Progenitor cell of endocrine pancreas (in vitro differentiated cells): ENCODE measurements at regions not wholly inside any gene's neighbourhood (a gene's known extent, or its start where the extent isn't known, plus 50 kb on each side); places are given as distances from the start of the nearest gene placed in this dataset.
"Not testable (repeated sequence)": the region's sequence is repeated elsewhere in the genome, so short reads cannot be mapped to it uniquely, and the experiment has no call there.

Experiments
- DNase-seq: peaks from one replicate; pipeline ENCODE4 v3.0.0; 2021; ENCODE audit warnings: low spot score; ENCODE audit not compliant: unreplicated experiment
- H3K27ac Mint-ChIP-seq: 2 replicates; pipeline ENCODE4 v1.8.0; 2021; ENCODE audit warnings: mild to moderate bottlenecking, moderate library complexity, mixed read lengths
- H3K27me3 Mint-ChIP-seq: 2 replicates; pipeline ENCODE4 v1.8.0; 2021; ENCODE audit warnings: mixed read lengths
- H3K36me3 Mint-ChIP-seq: 2 replicates; pipeline ENCODE4 v1.8.0; 2022; ENCODE audit warnings: mixed read lengths; ENCODE audit not compliant: insufficient read depth
- H3K4me1 Mint-ChIP-seq: 2 replicates; pipeline ENCODE4 v1.8.0; 2021; ENCODE audit warnings: low read depth, mixed read lengths
- H3K4me3 Mint-ChIP-seq: 2 replicates; pipeline ENCODE4 v1.8.0; 2021; ENCODE audit warnings: low read depth, mild to moderate bottlenecking, moderate library complexity, mixed read lengths
- H3K9me3 Mint-ChIP-seq: 2 replicates; pipeline ENCODE4 v1.8.0; 2021; ENCODE audit warnings: low read depth, mixed read lengths
- TF ChIP-seq, protein P1 (sequence below): fragments of 200-600 bp; sonication (generic); IDR thresholded peaks from one replicate; pipeline ENCODE4 v1.5.0; 2021; ENCODE audit warnings: antibody characterized with exemption, mild to moderate bottlenecking; ENCODE audit not compliant: unreplicated experiment

DNA sequence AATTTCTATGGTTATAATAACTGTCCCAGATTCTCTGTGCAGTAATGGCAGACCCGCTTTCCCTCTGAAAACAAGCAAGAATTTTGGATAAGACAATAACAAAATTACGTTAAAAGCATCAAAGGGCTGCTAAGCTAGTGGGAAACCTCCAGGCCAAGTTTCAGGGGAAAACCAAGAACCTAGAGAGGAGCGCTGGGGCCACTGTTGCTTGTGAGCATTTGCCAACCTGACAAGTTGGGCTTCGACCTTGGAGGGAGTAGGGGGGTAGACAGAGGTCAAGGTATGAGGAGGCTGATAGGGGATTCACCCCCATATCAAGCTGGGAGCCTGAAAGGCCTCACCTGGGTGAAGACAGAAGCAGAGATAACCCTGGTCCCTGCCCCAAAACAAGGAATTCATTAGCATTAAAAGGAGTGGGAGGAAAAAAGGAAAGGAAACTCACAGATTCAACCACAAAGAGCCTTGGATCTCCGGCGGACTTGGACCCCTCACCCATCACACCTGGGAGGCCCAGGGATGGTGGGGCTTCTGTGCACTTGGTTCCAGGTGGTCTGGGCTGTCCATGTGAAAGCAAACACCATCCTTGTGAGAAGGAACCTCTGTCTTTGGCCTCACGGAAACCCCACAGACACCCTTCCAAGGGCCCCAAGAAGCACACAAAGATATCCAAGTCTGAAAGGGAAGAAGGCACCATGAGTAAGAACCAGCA lies 259.9 kb downstream of the GOLGA6L6 start:
- H3K4me1 Mint-ChIP-seq, DNase-seq, H3K27me3 Mint-ChIP-seq, H3K9me3 Mint-ChIP-seq, H3K4me3 Mint-ChIP-seq, H3K27ac Mint-ChIP-seq, H3K36me3 Mint-ChIP-seq: not testable (repeated sequence)

DNA sequence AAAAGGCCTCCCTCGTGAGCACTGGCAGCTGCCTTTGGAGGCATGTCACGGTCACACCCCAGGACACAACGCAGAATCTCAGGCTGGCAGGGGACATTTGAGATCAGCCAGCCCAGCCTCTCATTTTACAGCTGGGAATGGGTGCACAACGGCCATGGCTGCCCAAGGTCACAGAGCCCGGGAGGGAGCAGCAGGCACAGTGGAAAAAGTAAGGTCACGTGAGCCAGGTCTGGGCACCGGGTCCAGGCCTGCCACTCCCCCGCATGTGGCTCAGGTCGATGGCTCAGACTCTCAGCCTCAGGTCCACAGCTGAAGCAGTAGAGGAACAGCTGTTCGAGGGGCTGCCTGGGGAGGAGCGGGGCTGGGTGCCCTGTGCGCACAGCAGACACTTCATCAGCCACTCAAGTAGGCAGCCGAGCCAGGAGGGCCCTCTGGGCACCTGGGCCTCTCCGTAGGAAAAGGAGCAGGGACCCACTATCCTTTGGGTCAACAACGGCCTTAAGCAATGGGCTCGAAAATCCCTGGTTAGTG lies 260.6 kb downstream of the GOLGA6L6 start:
- no peaks in the 10 kb centered on the region for H3K36me3 Mint-ChIP-seq
- no peaks in the 10 kb centered on the region for H3K4me1 Mint-ChIP-seq
- H3K4me3 Mint-ChIP-seq, result no peak overlapping the region
- DNase-seq, result no peak
- no peaks in the 10 kb centered on the region for H3K27me3 Mint-ChIP-seq
- TF ChIP-seq, protein P1, sequence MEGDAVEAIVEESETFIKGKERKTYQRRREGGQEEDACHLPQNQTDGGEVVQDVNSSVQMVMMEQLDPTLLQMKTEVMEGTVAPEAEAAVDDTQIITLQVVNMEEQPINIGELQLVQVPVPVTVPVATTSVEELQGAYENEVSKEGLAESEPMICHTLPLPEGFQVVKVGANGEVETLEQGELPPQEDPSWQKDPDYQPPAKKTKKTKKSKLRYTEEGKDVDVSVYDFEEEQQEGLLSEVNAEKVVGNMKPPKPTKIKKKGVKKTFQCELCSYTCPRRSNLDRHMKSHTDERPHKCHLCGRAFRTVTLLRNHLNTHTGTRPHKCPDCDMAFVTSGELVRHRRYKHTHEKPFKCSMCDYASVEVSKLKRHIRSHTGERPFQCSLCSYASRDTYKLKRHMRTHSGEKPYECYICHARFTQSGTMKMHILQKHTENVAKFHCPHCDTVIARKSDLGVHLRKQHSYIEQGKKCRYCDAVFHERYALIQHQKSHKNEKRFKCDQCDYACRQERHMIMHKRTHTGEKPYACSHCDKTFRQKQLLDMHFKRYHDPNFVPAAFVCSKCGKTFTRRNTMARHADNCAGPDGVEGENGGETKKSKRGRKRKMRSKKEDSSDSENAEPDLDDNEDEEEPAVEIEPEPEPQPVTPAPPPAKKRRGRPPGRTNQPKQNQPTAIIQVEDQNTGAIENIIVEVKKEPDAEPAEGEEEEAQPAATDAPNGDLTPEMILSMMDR, result no peak
- H3K27ac Mint-ChIP-seq, result no peak overlapping the region
- no peaks in the 10 kb centered on the region for H3K9me3 Mint-ChIP-seq

DNA sequence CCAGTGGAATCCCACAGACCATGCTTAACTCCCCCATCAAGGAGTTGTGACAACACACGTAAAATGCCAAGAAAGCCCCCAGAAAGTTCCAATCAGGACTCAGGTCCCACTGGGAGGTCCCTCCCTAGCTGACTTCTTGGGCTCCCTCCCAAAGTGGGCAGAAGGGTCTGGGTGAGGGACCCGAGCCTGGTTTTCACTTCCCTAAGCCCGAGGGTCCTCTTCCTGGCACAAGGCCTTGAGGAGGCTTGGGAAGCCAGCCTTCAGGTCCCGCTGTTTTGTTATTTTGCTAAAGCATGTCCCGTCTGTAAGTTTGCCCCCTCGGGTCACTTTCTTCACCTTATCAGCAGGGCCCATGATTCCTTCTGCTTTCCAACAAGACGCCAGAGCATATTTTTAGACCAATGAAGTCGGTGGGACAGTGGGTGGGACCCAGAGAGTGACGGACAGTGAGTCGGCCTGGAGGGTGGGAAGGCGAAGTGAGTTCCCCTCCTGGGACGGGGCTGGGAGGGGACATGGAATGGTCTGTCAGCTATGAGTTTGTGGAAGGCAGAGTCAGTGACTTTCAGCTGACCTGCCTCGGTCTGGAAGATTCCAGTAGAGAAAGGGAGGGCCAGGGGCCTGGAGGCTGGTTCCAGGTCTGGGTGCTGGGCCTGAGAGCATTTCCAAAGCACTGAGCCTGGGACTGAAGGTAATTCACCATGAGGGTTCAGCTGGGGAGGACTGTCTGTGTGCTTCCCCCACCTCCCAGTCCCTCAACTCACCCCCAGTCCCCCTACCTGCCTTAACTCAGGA lies 261.3 kb downstream of the GOLGA6L6 start:
- not testable (repeated sequence) for DNase-seq, H3K36me3 Mint-ChIP-seq, H3K27me3 Mint-ChIP-seq, H3K4me1 Mint-ChIP-seq, H3K9me3 Mint-ChIP-seq, H3K4me3 Mint-ChIP-seq, H3K27ac Mint-ChIP-seq

DNA sequence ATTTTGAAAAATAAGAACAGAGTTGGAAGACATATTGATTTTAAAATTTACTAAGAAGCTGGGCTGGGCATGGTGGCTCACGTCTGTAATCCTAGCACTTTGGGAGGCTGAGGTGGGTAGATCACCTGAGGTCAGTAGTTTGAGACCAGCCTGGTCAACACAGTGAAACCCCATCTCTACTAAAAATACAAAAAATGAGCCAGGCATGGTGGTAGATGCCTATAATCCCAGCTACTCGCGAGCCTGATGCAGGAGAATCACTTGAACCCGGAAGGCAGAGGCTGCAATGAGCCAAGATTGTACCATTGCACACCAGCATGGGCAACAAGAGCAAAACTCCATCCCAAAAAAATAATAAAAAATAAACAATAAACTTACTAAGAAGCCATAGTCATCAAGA lies 262.5 kb downstream of the GOLGA6L6 start:
- not testable (repeated sequence) for H3K27ac Mint-ChIP-seq, H3K36me3 Mint-ChIP-seq

DNA sequence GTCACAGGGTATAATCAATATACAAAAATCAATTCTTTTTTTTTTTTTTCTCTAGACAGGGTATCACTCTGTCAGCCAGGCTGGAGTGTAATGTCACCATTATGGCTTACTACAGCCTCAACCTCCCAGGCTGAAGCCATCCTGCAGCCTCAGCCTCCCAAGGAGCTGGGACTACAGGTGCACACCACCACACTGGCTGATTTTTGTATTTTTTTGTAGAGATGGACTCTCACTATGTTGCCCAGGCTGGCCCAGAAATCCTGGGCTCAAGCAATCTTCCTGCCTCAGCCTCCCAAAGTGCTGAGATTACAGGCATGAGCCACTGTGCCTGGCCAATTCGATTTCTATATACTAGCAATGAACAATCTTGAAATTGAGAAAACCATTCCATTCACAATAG lies 263.2 kb downstream of the GOLGA6L6 start:
- not testable (repeated sequence) for H3K27ac Mint-ChIP-seq, H3K4me3 Mint-ChIP-seq, H3K36me3 Mint-ChIP-seq, H3K27me3 Mint-ChIP-seq, H3K4me1 Mint-ChIP-seq, DNase-seq, H3K9me3 Mint-ChIP-seq

More for the DNA sequence above, 262.5 kb downstream of the GOLGA6L6 start:
- H3K27me3 Mint-ChIP-seq, H3K4me3 Mint-ChIP-seq, H3K9me3 Mint-ChIP-seq, H3K4me1 Mint-ChIP-seq, DNase-seq: not testable (repeated sequence)

DNA sequence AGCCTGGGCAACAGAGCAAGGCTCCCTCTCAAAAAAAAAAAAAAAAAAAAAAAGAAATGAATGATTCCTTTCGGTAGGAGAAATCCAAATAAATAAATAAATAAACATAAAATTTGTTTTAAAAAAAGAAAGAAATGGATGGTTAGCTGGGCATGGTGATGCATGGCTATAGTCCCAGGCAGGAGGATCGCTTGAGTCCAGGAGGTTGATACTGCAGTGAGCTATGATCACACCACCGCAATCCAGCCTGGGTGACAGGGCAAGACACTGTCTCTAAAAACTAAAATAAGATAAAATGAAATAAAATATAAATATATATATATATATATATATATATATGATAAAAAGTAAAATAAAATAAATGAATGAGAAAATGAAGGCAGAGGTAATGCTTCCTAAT lies 264.1 kb downstream of the GOLGA6L6 start:
- not testable (repeated sequence) for H3K4me3 Mint-ChIP-seq, H3K4me1 Mint-ChIP-seq, H3K9me3 Mint-ChIP-seq, DNase-seq, H3K27ac Mint-ChIP-seq, H3K36me3 Mint-ChIP-seq, H3K27me3 Mint-ChIP-seq

DNA sequence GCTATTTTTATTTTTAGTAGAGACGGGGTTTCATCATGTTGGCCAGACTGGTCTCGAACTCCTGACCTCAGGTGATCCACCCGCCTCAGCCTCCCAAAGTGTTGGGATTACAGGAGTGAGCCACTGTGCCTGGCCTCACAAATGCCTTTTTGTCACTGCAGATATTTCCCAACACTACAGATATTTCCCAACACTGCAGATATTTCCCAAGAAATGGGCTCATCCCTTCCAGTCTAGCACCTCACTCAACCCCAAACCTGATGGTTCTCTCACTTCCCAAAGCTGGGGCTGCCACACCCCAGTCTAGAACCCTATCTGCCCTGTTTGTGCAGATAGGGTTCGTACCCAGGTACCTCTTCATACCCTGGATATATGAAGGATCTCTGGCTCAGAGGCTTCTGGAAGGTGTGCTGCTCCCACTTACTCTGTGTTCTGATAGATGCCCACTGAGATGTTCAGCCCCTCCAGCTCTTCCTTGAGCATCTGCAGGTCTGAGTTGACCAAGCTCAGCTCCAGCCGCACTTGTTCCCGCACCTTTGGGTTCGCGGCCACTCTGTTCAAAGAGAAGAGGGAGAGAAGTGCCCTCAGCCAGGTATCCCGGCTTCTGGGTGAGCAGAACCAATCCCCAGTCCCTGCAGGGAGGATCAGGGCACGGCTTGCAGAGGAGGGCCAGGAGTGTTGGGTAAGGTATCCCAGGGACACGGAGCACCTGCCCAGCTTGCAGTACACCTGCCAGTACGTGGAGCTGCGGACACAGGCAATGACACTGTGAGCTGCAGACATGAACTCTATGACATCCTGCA lies 265.1 kb downstream of the GOLGA6L6 start:
- not testable (repeated sequence) for H3K4me3 Mint-ChIP-seq

DNA sequence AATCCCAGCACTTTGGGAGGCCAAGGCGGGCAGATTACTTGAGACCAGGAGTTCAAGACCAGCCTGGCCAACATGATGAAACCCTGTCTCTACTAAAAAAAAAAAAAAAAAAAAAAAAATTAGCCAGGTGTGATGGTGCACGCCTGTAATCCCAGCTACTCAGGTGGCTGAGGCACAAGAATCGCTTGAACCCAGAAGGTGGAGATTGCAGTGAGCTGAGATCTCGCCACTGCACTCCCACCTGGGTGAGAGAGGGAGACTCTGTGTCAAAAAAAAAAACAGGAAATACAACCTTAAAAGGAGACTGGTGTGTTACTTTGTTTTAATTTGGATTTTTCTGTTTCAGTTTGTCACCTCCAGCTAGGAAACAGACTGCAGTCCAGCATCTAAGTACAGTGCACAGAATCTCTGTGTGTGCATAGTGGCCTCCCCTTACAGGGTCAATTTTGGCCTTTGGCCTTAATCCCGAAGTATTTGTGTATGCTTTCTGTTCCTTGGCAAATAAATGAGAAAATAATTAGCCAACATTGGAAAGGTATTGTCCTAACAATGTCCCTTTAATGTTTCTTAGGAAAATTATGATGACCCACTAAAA lies 266.1 kb downstream of the GOLGA6L6 start:
- H3K4me1 Mint-ChIP-seq, DNase-seq, H3K27me3 Mint-ChIP-seq, H3K27ac Mint-ChIP-seq, H3K36me3 Mint-ChIP-seq, H3K9me3 Mint-ChIP-seq, H3K4me3 Mint-ChIP-seq: not testable (repeated sequence)

More for the DNA sequence above, 265.1 kb downstream of the GOLGA6L6 start:
- H3K9me3 Mint-ChIP-seq, DNase-seq, H3K27ac Mint-ChIP-seq, H3K36me3 Mint-ChIP-seq, H3K4me1 Mint-ChIP-seq, H3K27me3 Mint-ChIP-seq: not testable (repeated sequence)
